Fibroblast of skin of left quadriceps (primary cell): ENCODE measurements at regions not wholly inside any gene's neighbourhood (a gene's known extent, or its start where the extent isn't known, plus 50 kb on each side); places are given as distances from the start of the nearest gene placed in this dataset.

ENCODE experiments used
- DNase-seq, 2 experiments: peaks; one replicate each; pipeline ENCODE4 v3.0.0-alpha.2; 2013; ENCODE audit warnings: low read depth in 2 of 2

- DNase-seq, result no peak
These were observed 51.6 kb upstream of the DYNLRB2 start for GRCh38 chr16:80489173-80489572.

DNA sequence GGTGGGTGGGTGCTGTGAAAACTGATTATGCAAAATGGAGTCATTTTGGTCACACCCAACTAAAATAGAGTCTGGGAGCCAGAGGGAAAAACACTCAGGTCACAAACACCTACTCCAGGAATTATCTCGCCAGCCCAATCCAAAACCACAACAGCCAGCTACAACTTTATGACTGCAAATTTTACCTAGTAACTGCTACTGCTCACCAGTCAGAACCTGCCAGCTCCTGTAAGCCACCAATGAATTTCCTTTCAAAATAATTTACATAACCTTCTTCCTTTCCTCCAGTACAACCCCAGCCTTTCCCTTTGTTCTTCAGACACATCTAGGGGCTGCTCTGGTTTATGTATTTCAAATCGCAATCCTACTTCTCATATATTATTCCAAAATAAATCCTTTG is 52.6 kb upstream of the DYNLRB2 start:
- no peak for DNase-seq

DNA sequence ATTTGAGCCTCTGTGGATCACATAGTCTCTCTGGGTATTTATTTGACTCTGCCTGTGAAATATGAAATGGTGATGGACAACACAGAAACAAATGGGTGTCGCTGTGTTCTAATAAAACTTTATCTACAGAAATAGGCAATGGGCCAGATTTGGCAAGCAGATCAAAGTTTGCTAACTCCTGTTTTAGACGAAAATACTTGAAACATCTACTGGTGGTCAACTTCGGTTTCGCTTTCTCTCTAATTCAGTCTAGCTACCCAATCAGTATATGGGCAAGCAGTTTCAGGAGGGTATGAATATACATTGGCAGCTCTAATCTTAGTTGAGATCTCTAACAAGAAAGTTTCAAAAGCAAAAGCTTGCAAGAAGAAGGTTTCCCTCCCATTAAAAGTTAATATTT is 60.1 kb upstream of the DYNLRB2 start:
- DNase-seq, result no peak

DNA sequence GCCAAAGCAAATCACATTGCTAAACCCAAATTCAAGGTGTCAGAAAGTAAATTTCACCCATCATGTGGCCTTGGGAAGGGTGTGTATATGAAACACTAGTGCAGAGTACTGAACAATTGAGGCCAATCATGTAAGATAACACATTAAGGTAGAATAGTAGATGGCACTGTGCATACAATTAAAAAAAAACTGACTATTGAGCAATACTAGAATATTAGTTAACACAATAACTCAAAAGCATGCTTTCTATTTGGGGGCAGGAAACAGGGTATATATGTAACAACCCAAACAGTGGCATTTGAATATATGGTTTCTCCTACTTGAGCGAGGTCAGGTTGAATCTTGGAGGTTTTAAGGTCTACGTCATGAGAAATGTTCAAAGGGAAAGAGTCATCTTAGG is 63.0 kb upstream of the DYNLRB2 start:
- no peak for DNase-seq

- no peak for DNase-seq
These were observed 72.8 kb upstream of the DYNLRB2 start for GRCh38 chr16:80468029-80468428.

- peak; percentile 20 to 25 for DNase-seq
These were observed 74.5 kb upstream of the DYNLRB2 start for GRCh38 chr16:80466024-80466987.

DNA sequence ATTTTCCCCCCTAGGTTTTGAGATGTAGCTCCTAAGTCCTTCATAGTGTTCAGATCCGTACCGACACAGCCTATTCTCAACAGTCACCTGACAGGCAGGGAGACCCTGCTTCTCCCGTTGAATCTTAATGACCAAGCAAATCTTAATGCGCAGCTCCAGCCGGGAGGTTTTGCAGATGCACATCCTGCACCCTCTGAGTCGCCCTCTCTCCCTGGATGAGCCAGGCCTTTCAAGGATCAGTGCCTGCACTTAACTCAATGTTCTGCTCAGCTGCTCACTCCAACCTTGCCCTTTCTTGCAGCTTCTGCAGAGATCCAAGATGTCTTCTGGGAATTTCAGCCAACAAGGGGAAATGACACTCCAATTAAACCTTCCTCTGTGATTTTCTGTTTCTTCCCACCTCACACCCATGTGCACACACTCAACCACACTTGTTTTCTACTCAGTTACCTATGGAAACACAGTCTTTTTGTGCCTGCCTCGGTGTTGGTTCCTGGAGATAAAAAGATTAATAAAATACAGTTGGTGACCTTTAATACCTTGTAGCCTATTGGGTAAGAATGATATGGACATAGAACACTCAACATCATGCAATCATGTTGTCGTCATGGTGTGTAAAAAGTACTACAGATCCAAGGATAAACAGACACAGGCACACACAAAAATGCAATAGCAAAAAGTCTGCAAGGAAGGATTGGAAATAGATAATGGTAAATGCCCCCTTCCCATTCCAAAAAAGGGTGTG is 76.9 kb upstream of the DYNLRB2 start:
- no peak for DNase-seq

DNA sequence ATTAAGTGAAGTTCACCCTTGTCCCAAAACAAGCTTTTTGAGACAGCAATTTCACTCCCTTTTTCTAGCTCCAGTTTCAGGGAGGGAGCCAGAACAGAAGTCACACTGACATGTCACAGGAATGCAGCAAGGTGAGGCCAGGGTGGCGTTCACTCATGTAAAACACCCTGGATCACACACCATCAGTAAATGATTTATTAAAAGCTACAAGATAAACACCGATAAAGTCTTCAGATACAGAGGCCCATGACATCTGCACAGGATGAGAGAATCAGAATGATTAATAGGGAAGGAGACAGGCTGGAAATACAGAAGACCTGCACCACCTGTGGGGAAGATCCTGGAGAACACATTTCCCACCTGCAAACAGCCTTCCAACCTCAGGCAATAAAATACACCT is 77.5 kb upstream of the DYNLRB2 start:
- DNase-seq, result no peak

GRCh38 chr16:80462917-80463316 is 77.9 kb upstream of the DYNLRB2 start:
- DNase-seq, result no peak

- DNase-seq, result no peak
These were observed 79.8 kb upstream of the DYNLRB2 start for GRCh38 chr16:80460988-80461387.

- no peak for DNase-seq
These were observed 80.8 kb upstream of the DYNLRB2 start for GRCh38 chr16:80459966-80460365.

- DNase-seq, result peak; percentile 51 to 55
These were observed 81.4 kb upstream of the DYNLRB2 start for GRCh38 chr16:80459331-80459777.

GRCh38 chr16:80457871-80458270 is 82.9 kb upstream of the DYNLRB2 start:
- no peak for DNase-seq

DNA sequence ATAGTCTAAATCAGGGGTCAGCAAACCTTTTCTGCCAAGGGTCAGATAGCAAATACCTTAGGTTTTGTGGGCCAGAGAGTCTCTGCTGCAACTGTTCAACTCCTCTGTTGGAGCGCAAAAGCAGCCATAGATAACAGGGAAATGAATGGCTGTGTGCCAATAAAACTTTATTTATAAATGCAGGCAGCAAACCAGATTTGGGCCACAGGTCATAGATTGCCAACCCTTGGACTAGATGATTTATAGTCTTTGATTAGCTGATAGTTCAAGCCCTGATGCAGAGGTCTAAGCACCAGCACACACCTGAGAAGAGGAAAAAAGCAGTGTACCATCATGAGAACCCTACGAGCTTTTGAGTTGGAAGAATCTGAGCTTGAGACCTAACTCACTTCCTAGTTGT is 86.0 kb upstream of the DYNLRB2 start:
- DNase-seq, result no peak

DNA sequence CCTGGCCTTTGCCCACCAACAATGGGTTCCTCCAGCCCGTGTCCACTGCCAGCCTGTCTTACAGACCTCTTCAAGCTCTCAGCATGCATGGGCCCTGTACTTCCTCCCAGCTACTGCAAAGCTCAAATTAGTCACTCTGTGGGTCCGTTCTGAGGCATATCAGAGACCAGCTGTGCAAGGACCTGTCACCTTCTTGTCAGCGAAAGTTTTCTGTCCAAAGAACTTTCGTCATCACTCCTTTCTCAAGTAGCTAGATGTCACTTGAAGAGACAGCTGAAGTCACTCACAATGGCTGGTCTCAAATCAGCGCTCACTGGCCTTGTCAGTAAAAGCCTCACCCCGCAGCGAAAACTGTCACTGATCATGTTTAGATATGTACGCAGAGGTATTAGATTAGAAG is 91.4 kb upstream of the DYNLRB2 start:
- no peak for DNase-seq

GRCh38 chr16:80447241-80447640 is 93.6 kb upstream of the DYNLRB2 start:
- DNase-seq, result no peak

- no peak for DNase-seq
These were observed 98.0 kb upstream of the DYNLRB2 start for GRCh38 chr16:80442779-80443178.

- DNase-seq, result no peak
These were observed 98.9 kb upstream of the DYNLRB2 start for GRCh38 chr16:80441935-80442334.

DNA sequence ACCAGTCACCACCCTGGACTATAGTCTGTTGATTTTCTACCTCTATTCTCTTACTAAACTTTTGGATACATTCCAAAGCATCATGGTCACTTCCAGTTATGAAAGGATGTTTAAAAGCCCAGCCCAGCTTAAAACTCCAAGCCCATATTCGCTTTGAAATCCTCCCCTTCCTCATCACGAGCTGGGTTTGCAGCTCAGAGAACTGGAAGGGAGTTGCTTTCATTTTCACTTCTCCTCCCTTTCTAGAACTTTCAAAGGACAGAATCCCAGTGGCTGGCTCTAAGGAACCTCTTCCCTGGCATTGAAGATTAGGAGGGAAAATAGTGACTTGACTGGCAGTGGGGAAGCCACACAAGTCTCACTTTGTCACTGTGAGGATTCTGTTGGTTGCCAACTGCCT is 100.1 kb upstream of the DYNLRB2 start:
- no peak for DNase-seq

GRCh38 chr16:80437707-80438106 is 103.1 kb upstream of the DYNLRB2 start:
- DNase-seq, result no peak

DNA sequence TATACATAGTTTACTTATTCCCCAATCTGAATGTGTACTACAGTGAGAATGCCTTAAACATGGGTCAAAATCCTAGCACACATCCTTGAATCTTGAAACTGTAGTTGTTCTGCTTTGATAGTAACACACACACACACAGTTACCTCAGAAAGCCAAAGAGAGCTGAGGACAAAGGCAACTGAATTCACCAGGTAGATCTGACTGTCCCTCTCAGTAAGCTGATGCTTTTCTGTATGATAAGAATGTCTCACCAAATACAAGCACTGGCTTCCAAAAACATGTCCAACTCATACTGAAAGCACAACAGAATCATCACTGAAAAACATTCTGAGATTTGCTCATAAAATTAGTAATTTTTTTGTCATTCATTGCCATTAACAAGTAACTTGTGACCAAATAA is 104.3 kb upstream of the DYNLRB2 start:
- DNase-seq, result no peak

- no peak for DNase-seq
These were observed 107.2 kb upstream of the DYNLRB2 start for GRCh38 chr16:80433623-80434022.

- no peak for DNase-seq
These were observed 113.0 kb upstream of the DYNLRB2 start for GRCh38 chr16:80427795-80428194.
